Activated T-helper 1 cell treated with anti-CD3 and anti-CD28 coated beads, Interleukin-12 subunit alpha, Interleukin-12 subunit beta, Interleukin-2, Interleukin-4 antibody, amounts not matched to agents 30 ng/mL and 10 ng/mL and 1 ng/mL, durations not matched to agents 14 hours and 24 hours and 36 hours (primary cell): ENCODE measurements at regions not wholly inside any gene's neighbourhood (a gene's known extent, or its start where the extent isn't known, plus 50 kb on each side); places are given as distances from the start of the nearest gene placed in this dataset.

ENCODE experiments used
- DNase-seq: peaks from one replicate; pipeline ENCODE4 v3.0.0; 2021; ENCODE audit warnings: low spot score
- H3K27ac Mint-ChIP-seq: one replicate; pipeline ENCODE4 v1.8.0; 2021; ENCODE audit warnings: mild to moderate bottlenecking, mixed read lengths
- H3K27me3 Mint-ChIP-seq: one replicate; pipeline ENCODE4 v1.8.0; 2022; ENCODE audit warnings: mild to moderate bottlenecking, moderate library complexity, mixed read lengths; ENCODE audit not compliant: insufficient read depth
- H3K36me3 Mint-ChIP-seq: one replicate; pipeline ENCODE4 v1.8.0; 2021; ENCODE audit warnings: low read depth, mixed read lengths
- H3K4me1 Mint-ChIP-seq: one replicate; pipeline ENCODE4 v1.8.0; 2021; ENCODE audit warnings: low read depth, mixed read lengths
- H3K4me3 Mint-ChIP-seq: one replicate; pipeline ENCODE4 v1.8.0; 2021; ENCODE audit warnings: mild to moderate bottlenecking, moderate library complexity, mixed read lengths
- H3K9me3 Mint-ChIP-seq: one replicate; pipeline ENCODE4 v1.8.0; 2021; ENCODE audit warnings: mixed read lengths
- intact Hi-C: fragments of 100-400 bp; cut with micrococcal nuclease; formaldehyde crosslinking; loops from one replicate; pipeline ENCODE4 v1.15.1; 2024

GRCh38 chr2:118321432-118322105, 233.3 kb downstream of the INSIG2 start:
- H3K27ac Mint-ChIP-seq: no peak overlapping the region
- no peaks in the 10 kb centered on the region for H3K9me3 Mint-ChIP-seq
- no peaks in the 10 kb centered on the region for H3K36me3 Mint-ChIP-seq
- no peak overlapping the region for H3K4me3 Mint-ChIP-seq
- H3K27me3 Mint-ChIP-seq: peaks cover 10% of the 10 kb centered on the region
- DNase-seq: no peak
- H3K4me1 Mint-ChIP-seq: peaks cover 6% of the 10 kb centered on the region
- intact Hi-C loops: no loop called here

DNA sequence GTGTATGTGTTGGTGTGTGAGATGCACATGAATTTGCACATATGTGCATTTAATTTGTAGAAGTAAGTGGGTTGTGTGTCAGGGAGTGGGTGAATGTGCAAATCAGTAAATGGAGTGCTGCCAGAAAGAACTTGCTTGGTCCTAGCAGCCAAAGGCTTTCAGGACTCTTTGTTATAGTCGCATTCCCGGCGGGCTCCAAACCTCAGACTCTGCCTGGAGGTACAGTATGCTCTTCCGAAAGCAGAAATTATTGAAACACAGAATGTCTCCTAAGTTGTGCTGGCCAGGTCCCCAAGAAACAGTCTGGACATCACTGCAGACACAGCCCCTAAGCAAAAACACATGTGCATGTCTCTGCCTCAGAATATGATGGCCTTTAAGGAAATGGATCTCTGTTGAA, 232.4 kb downstream of the INSIG2 start:
- intact Hi-C loops: no loop called here
- no peak for DNase-seq
- Mint-ChIP-seq H3K36me3 (no peaks in the 10 kb centered on the region), H3K9me3 (no peaks in the 10 kb centered on the region), H3K27me3 (peaks cover 10% of the 10 kb centered on the region), H3K4me3 (no peak overlapping the region), H3K27ac (no peak overlapping the region), H3K4me1 (peaks cover 12% of the 10 kb centered on the region)

GRCh38 chr2:118320196-118320595, 231.9 kb downstream of the INSIG2 start:
- no peak for DNase-seq
- peaks cover 12% of the 10 kb centered on the region for H3K4me1 Mint-ChIP-seq
- H3K9me3 Mint-ChIP-seq: no peaks in the 10 kb centered on the region
- peaks cover 14% of the 10 kb centered on the region for H3K27me3 Mint-ChIP-seq
- intact Hi-C loops: no loop called here
- H3K4me3 Mint-ChIP-seq: no peak overlapping the region
- H3K36me3 Mint-ChIP-seq: no peaks in the 10 kb centered on the region
- no peak overlapping the region for H3K27ac Mint-ChIP-seq

DNA sequence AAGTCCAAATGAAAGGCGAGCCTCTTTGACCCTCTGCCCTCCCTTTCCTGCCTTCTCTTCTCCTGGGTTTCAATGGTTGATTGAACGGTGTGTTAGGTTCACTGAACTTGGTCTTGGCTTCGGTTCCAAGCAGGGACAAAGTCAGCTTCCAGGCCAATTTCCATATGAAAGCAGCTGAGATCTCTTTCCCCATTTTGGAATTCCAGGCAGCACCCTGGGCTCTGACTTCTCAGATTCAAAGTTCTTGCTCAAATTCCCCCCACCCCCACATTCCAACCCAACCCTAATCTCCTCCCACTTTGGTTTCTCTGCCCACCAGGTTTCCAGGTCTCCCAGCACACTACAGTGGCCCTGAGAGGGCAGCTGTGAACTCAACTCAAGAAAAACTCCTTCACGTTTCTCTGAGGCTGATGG, 231.0 kb downstream of the INSIG2 start:
- no peaks in the 10 kb centered on the region for H3K36me3 Mint-ChIP-seq
- H3K27ac Mint-ChIP-seq: no peak overlapping the region

DNA sequence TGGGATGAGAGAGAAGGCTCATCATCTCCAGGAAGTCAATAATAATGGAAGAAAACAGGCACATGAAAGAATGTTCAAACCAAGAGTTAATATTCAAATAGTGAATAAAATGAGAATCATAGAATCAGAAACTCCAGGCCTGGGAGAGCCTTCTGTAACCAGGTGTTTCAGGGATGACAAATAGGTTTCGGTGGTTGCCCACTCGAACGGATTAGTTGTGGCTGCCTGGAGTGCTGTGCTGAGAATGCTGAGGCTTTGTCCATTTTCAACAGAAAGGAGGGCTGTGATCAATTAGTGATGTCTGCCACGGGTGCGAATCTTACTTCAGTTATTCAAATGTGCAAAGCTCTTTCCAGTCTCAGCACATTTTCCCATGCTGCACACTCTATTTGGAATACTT, 227.3 kb downstream of the INSIG2 start:
- H3K36me3 Mint-ChIP-seq: no peaks in the 10 kb centered on the region
- DNase-seq: no peak
- no peak overlapping the region for H3K4me3 Mint-ChIP-seq
- no peak overlapping the region for H3K27ac Mint-ChIP-seq
- peaks cover 12% of the 10 kb centered on the region for H3K4me1 Mint-ChIP-seq
- H3K9me3 Mint-ChIP-seq: no peaks in the 10 kb centered on the region
- H3K27me3 Mint-ChIP-seq: peaks cover 22% of the 10 kb centered on the region
- intact Hi-C loops: no loop called here

More for the DNA sequence above, 231.0 kb downstream of the INSIG2 start:
- H3K4me1 Mint-ChIP-seq: peaks cover 12% of the 10 kb centered on the region
- DNase-seq: no peak
- intact Hi-C loops: no loop called here
- H3K4me3 Mint-ChIP-seq: no peak overlapping the region
- H3K27me3 Mint-ChIP-seq: peaks cover 22% of the 10 kb centered on the region
- H3K9me3 Mint-ChIP-seq: no peaks in the 10 kb centered on the region

GRCh38 chr2:118312969-118313756, 224.9 kb downstream of the INSIG2 start:
- no peak for DNase-seq
- H3K9me3 Mint-ChIP-seq: no peaks in the 10 kb centered on the region
- H3K36me3 Mint-ChIP-seq: peaks cover 2% of the 10 kb centered on the region
- H3K4me1 Mint-ChIP-seq: peaks cover 7% of the 10 kb centered on the region
- peaks cover 20% of the 10 kb centered on the region for H3K27me3 Mint-ChIP-seq
- H3K4me3 Mint-ChIP-seq: no peak overlapping the region
- intact Hi-C loops: loop anchor here (5.0 kb wide), 1 partner anchor 1054 kb away; the partner anchor contains the start of genes C2orf76 and DBI
- no peak overlapping the region for H3K27ac Mint-ChIP-seq

GRCh38 chr2:118310681-118311429, 222.6 kb downstream of the INSIG2 start:
- no peak for DNase-seq
- Mint-ChIP-seq H3K4me3 (peak overlapping the region; percentile 83), H3K9me3 (no peaks in the 10 kb centered on the region), H3K27ac (peak overlapping the region; percentile 89), H3K4me1 (no peaks in the 10 kb centered on the region), H3K27me3 (peaks cover 28% of the 10 kb centered on the region), H3K36me3 (peaks cover 2% of the 10 kb centered on the region)
- intact Hi-C loops: loop anchor here (1.0 to 5.0 kb wide), 5 partner anchors 89 to 1056 kb away; partner anchors contain the start of genes C2orf76, CCDC93, DBI and DDX18

DNA sequence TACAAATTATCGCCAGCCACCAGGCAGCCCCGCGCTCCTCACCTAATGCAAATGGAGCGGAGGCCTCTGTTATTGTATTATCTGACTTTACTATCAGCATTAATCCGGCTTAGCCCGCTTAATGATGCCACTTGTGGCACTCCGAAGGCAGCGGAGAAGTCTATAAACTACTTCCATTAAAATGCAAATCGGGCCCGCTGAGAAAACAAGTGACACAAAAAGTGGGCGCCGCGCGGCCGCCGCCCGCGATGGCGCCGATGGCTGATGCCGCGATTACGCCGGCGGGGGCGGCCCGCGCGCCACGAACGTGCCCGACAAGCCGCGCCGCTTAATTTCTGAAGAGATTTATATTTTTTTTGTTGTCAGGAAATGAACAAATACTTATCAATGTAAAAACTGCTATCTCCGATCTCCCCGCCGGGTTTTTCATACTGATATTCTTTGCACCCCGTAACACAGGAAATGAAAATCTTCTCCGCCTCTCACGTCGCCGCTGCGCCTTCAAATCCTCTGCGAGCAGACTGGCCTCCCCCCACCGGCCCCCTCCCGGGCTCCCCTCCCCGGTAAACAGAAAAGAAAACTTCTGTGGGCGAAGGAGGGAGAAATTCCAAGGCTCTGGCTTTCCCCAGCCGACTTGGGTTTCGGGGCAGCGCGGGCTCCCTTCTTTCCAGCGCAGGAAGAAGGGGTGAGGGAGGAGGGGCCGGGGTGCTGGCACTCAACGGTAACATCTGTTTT, 221.8 kb downstream of the INSIG2 start:
- peak overlapping the region; percentile 83 for H3K4me3 Mint-ChIP-seq
- H3K4me1 Mint-ChIP-seq: no peaks in the 10 kb centered on the region
- H3K9me3 Mint-ChIP-seq: no peaks in the 10 kb centered on the region
- H3K27ac Mint-ChIP-seq: peak overlapping the region; percentile 89
- DNase-seq: peak; percentile 55
- intact Hi-C loops: loop anchor here (1.0 to 5.0 kb wide), 5 partner anchors 88 to 1057 kb away; partner anchors contain the start of genes C2orf76, CCDC93, DBI and DDX18
- peaks cover 2% of the 10 kb centered on the region for H3K36me3 Mint-ChIP-seq
- H3K27me3 Mint-ChIP-seq: peaks cover 25% of the 10 kb centered on the region

- H3K4me1 Mint-ChIP-seq: no peaks in the 10 kb centered on the region
- peak overlapping the region; percentile 83 for H3K4me3 Mint-ChIP-seq
- DNase-seq: no peak
- H3K9me3 Mint-ChIP-seq: no peaks in the 10 kb centered on the region
- H3K27ac Mint-ChIP-seq: peak overlapping the region; percentile 89
- intact Hi-C loops: no loop called here
- peaks cover 19% of the 10 kb centered on the region for H3K27me3 Mint-ChIP-seq
- peaks cover 2% of the 10 kb centered on the region for H3K36me3 Mint-ChIP-seq
Observed at GRCh38 chr2:118309257-118309945, 221.1 kb downstream of the INSIG2 start.

- Mint-ChIP-seq H3K4me1 (no peaks in the 10 kb centered on the region), H3K27ac (no peak overlapping the region), H3K9me3 (no peaks in the 10 kb centered on the region), H3K4me3 (no peak overlapping the region), H3K36me3 (peaks cover 2% of the 10 kb centered on the region), H3K27me3 (peaks cover 13% of the 10 kb centered on the region)
- DNase-seq: no peak
- intact Hi-C loops: no loop called here
Observed at GRCh38 chr2:118307864-118308263, 219.6 kb downstream of the INSIG2 start.

DNA sequence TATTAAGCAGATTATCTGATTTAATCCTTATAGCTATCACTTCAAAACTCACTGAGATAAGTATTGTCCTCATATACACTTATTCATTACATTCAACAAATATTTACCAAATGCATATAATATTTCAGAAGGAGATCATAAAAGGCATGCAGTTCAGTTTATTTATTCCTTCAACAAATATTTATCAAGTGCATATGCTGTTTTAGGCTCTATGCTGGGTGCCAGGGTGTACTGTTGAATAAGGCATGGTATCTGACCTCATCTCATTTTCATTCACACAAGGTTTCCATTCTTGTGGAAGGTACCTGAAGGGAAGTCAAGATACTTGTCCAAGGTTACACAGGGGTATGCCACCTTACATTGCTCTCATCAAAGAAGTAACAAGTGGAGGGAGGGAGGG, 213.0 kb downstream of the INSIG2 start:
- Mint-ChIP-seq H3K9me3 (no peaks in the 10 kb centered on the region), H3K27me3 (peaks cover 18% of the 10 kb centered on the region), H3K36me3 (no peaks in the 10 kb centered on the region), H3K4me3 (no peak overlapping the region), H3K27ac (no peak overlapping the region), H3K4me1 (no peaks in the 10 kb centered on the region)
- intact Hi-C loops: no loop called here
- DNase-seq: no peak

DNA sequence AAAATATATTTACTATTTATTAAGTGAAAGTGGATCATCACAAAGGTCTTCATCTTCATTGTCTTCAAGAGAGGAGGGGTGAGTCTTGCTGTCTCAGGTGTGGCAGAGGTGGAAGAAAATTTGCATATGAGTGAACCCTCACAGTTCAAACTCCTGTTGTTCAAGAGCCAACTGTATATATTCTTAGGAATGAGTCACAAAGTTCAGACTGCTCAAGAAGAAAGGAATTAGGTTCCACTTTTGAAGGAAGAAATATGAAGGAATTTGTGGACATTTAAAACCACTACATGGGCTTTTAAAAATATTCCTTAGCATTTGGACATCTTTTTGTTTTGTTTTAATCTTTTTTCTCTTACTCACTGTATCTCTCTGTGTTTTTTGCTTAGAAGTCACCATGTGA, 212.6 kb downstream of the INSIG2 start:
- Mint-ChIP-seq H3K27me3 (peaks cover 15% of the 10 kb centered on the region), H3K4me1 (no peaks in the 10 kb centered on the region), H3K4me3 (no peak overlapping the region), H3K9me3 (no peaks in the 10 kb centered on the region), H3K27ac (no peak overlapping the region), H3K36me3 (no peaks in the 10 kb centered on the region)
- no peak for DNase-seq
- intact Hi-C loops: no loop called here
